Left renal pelvis (tissue), 4 donors: ENCODE measurements at regions not wholly inside any gene's neighbourhood (a gene's known extent, or its start where the extent isn't known, plus 50 kb on each side); places are given as distances from the start of the nearest gene placed in this dataset.

Source experiments
- DNase-seq, 4 donors: peaks; one replicate each; pipeline ENCODE4 v3.0.0-alpha.2; 2013; ENCODE audit warnings: low read depth in 4 of 4, low spot score in 3 of 4

DNA sequence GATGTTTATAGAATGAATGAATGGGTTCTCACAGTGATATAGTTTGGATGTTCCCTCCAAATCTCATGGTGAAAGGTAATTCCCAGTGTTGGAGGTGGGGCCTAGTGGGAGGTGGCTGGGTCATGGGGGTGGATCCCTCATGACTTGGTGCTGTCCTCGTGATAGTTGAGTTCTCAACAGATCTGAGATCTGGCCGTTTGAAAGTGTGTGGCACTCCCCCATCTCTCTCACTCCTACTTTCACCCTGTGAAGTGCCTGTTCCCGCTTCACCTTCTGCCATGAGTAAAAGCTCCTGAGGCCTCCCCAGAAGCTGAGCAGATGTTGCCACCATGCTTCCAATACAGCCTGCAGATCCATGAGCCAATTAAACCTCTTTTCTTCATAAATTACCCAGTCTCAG, 170.8 kb upstream of the LINGO1 start:
- no peak for DNase-seq

DNA sequence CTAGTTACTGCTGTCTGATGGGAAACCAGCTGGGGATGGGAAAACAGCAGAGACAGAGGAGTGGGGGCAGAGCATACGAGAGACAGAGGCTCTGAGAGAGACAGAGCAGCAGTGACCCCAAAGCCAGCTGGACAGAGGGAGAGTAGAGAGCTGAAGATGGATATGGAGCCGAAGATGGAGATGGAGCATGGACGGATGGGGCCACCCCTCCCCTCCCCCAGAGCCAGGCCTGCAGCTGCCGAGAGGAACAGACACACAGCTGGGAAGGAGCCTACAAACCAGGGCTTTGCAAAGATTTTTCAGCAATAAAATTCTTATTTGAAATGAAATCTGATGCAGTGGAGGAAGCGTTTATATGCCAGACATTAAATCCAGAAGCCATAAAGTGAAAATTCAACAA, 167.6 kb upstream of the LINGO1 start:
- DNase-seq: no peak

DNA sequence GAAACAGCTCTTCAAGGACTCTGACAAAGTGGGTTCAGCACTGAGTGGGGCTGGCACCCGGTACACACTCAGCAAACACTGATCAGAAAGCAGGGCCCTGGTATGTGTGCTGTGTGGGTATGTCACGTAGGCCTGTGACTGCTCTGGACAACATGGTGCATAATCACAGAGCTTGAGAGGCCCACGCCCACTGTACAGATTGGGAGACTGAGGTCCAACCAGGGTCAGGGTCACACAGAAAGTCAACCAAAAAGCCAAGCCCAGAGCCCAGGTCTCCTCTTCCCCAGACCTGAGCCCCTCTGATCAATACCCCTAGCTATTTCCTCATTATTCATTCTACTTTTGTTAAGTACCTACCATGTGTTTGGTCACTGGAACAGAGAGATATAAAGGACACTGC, 166.1 kb upstream of the LINGO1 start:
- no peak for DNase-seq

DNA sequence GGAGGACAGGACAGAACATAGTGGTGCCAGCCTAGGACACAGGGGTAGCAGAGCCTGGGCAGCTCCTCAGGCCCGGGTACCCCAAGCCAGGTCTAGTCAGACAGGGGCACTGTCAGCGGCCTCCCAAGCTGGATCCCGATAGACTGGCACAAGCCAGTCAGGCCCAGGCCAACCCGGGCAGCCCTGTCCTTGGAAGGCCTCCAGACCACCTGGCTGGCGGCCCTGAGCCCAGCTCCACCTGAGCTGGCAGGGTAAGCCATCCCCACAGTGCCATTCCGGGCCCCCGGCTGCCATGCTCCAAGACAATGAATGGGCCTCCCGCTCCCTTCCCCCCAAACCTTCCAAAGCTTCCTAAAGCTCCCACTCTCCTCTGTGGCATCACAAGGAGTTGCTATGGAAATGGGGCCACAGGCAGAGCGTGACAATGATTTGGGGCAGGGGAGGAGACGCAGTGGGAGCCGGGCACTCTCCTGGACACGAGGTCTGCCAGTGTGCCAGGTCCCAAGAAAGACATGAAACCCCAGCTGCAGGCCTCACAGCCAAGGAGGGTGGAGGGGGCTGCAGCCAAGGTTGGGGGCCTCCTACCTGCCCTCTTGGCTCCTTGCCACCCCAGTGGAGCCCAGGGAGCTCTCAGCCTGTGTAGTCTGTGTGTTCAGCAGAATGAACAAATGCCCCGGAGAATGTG, 165.6 kb upstream of the LINGO1 start:
- DNase-seq: no peak

DNA sequence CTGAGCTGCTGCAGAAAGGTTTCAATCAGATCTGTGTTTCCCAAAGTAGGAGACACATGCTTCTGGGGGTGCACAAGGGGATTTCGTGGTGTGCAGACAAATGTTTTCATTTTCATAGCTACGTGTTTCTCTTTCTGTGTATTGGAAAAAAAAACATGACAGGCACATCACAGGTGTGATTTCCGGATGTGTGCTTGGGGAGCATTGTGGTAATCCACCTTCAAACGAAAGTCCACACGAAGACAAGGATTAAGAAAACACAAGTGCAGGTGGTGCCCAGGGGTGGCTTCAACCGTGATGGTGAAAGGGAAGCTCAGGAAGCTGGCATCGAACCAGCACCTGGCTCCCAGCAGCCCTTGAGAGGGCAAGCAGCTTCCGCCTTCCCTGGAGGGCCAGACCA, 164.6 kb upstream of the LINGO1 start:
- DNase-seq: no peak

DNA sequence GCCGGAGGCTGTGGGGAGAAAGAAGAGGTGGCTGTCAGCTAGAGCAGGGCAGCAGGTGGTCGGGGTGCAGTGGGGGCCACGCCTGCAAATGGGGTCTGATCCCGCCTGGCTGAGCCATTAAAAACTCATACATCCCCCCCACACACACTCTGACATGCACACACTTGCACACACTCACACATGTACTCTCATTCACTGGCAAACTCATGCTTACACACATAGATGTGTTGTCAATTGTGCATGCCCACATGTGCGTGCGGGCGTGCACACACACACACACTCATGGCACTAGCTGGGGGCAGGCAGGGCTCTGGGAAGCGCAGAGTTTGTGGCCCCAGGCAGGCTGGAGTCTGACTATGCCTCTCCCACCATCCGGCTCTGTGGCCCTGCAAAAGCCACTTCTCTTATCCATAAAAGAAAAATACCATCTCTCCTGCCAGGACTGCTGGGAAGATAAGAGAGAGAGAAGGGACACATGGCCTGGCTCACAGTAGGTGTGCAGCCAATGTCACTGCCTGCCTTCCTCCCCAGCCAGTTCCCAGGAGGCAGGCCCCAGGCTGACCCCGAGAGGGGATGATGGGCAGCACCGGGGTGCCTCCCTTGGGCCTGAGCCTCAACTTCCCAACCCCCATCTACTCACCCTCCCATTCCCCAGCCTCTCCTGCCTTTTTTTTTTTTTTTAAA, 163.5 kb upstream of the LINGO1 start:
- no peak for DNase-seq

DNA sequence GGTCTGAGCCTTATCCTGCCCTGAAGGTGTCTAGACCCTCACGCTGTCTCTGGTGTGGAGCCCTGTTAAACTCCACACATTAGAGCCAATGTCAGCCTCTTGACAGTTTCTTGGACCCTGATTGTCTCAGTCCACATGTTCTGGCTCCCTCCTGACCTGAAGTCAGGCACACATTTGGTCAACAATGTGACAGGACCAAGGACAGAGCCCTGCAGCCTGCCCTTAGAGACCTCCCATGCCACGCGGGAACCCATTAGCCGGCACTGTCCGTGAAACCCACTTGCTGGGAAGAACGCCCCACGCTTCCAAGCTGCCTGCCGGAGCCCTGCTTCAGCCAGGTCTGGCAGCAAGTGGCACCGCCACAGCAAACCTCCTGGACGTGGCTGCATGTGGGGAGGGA, 162.7 kb upstream of the LINGO1 start:
- DNase-seq: no peak

DNA sequence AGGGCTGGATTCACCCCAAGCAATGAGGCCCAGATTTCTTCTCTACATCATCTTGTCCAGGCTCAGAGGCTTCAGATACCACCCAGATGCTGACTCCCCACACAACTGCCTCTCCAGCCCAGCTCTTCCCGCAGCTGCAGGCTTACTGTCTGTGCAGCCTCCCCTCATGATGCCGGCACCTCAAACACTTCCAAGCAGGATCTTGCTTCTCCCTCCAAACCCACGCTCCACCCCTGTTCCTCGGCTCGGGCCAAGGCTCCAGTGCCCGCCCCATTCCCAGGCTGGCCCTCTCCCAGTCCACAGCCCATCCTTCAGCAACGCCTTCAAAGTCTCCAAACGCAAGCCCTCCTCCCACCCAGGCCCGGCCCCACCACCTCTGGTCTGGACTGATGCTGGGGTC, 159.2 kb upstream of the LINGO1 start:
- no peak for DNase-seq

DNA sequence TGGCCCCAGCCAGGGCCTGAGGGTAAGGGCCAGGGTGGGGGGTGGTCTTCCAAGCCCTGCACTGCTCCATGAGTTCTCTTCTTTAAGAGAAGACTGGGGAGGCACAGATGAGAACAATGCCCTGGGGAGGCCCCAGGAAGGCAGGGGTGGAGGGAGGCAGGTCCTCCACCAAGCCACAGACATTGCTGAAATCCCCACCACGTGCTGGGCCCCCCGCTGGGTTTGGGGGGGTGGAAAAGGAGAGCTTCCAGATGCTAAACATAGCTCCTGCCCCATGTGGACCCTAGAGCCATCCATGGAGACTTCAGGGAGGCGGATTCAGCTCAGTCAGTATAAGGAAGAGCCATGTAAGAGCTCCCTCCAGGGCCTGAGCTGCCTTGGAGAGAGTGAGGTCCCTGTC, 157.8 kb upstream of the LINGO1 start:
- no peak for DNase-seq

DNA sequence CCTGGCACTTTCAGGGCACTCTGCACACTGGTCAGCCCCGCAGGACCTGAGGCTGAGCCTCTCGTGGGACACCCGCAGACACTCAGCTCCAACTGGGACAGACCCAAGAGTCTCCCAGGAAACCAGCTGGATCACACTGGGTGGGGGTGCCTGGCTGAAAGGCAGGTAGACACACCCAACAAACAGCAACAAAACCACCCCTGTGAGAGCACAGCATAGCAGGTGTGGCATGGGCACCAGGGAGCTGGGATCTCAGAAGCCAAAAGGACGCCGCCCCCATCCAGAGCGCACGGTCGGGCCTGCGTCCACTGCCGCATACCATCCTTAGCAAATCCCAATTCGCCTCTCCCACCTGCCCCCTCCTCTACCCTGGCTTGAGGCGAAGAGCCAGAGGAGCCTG, 154.2 kb upstream of the LINGO1 start:
- no peak for DNase-seq

DNA sequence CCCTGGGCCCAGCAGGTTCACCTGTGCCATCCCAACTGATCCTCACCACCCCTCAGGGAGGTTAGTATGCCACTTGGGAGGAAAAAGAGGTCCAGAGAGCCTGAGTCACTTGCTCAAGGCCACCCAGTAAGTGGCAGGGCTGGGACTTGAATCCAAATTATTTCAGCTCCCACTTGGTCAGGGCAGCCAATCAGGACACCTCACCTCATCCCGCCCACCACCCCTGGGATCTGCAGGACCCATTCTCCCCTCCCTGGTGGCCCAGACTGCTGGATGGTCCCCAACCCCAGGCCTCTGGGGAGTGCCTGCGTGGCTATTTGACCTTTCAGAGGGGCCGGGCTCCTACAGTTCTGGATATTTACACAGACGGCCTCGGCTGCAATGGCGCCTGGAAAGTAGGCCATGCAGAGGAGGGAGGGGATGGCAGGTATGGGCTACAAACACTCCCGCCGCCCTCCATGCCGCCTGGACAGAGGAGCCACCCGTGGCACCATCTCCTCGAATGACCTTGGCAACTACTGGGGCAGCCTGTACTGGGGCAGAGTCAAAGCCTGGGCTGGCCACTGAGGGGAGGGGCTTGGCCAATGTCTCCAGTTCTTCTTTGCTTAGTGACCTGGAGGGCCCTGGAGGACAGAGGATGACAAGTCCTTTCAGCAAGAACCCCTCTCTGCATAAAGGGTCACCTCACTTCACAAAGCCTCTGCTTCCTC, 153.6 kb upstream of the LINGO1 start:
- no peak for DNase-seq

DNA sequence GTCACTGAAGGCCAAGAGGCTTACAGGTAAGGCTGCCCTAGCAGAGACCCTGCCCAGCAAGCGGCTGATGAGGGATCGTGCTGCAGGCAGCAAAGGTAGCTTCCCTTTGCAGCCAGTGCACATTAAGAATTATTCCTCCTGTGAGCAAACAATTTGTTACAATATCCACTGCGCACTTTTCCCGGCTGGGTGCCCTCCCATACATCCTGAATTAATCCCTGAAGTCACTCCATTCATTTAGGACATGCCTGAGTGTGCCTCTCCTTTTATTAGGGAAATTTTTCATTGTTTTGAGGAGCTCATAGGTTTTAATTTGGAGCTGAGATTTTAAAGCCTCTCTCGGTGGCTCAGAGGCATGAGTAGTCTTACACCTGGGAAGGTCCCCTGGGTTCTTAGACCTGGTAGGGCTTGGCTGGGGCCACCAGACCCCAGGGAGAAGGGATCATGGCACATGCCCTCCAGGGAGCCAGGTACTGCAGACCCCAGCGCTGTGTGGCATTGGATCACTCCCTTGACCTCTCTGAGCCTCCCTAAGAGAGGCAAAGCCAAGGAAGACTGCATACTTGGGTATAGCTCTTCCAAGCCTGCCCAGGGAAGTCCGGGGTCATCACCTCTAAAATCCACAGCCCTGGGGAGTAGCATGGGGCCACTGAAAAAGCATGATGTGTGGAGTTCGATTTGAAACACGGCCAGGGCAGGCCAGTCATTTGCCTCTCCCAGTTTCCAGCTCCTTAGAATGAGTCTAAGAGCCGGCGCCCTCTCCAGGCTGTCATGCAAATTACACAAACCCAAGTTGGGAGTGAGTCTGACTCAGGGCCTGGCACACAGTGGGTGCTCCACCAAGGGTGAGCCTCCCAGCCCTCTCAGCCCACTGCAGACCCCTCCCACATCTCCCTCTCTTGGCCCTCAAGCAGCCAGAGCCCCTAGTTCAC, 151.9 kb upstream of the LINGO1 start:
- no peak for DNase-seq

DNA sequence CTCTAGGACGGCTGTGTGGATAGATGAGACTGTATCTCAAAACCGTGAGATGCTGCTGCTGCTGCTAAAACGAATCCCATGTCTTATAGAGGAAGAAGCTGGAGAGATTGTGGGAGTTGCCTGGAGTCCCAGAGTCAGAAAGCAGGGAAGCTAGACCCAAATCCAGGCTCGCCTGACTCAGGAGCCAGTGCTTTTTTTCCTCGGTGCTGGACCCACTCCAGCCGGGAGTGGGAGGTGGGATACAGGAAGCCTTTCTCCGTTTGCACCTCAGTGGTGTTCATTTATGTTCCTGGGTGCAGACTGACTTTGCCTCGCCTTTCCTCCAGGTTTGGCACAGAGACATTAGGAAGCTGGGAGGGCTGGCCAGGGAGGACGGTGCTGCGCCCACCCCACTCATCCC, 150.9 kb upstream of the LINGO1 start:
- DNase-seq: no peak

DNA sequence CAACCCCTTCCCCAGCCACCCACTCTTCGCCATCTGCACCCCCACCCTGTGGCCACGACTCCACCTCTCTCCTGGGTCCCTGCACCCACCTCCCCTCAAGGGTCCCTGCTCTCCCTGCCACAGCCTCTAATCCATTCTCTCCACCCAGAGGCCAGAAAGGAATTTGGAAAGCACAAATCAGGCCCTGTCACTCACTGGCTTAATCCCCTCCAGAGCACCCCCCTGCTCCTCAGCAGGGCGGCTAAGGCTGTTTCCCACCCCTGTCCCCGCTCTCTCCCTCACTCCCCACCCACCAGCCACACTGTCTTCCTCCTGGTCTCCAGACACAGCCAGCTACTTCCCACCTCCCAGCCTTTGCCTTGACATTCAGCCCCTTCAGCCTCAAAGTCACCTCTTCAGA, 150.0 kb upstream of the LINGO1 start:
- no peak for DNase-seq

DNA sequence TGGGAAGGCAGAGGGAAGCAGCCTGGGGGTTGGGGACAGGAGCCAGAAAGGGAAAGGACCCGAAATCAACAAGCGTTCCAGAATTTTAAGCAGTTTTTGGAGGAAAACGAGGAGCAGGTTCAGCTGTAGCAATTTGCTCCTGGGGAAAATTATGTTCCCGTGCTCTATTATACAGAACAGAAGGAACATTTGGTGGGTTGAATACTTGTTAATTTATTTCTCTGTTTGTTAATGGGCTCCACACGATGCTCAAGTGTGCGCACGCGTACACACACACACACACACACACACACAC, 149.2 kb upstream of the LINGO1 start:
- DNase-seq: no peak

DNA sequence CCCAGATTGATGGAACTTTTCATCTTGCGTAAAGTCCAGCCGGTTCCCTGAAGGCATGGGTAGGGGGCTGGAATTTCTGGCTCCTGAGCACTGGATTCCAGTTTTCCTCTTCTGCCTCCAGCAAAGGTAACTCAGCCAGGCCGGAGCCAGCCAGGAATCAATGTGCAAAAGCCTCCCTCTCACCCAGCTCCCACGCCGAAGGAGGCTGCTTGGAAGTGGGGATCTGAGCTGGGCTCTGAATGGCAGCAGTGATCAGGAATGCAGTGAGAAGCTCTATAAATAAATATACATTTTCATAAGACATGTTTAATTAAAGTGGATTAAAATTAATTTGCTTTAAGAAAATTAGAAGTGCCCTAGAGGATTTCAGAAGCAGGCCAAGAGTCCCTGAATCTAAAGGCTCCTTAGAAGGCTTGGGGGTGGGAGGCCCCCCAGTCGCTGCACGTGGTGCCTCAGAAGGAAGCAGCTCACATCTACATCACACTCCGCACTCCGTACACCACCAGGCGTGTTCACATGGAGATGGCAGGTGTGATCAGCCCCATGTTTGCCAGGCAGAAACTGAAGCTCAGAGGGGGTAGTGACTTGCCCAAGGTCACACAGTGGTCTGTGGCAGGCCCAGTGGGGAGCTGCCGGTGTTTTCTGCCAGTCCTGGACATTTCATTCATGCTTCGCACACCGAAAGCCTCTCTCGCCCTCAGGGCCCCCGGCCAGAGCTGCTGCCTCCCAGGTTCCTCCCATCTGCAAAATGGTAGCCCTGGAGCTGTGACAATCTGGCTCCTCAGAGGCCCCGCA, 148.6 kb upstream of the LINGO1 start:
- DNase-seq: no peak

DNA sequence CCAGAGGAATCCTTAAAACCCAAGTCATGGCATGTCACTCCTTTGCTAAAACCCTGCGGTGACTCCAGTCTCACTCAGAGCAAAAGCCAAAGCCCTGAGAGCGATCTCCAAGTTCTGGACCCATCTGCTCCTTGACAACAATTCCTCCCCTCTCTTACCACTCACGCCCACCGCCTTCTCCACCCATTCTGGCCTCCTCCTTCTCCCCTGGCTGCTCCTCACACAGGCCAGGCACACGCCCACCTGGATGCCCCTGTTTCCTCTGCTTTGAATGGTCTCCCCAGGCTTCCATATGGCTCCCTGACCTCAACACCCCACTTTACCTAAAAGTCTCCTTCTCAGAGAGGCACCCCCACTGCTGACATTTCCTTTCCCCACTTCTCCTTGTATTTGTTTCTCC, 146.1 kb upstream of the LINGO1 start:
- no peak for DNase-seq

DNA sequence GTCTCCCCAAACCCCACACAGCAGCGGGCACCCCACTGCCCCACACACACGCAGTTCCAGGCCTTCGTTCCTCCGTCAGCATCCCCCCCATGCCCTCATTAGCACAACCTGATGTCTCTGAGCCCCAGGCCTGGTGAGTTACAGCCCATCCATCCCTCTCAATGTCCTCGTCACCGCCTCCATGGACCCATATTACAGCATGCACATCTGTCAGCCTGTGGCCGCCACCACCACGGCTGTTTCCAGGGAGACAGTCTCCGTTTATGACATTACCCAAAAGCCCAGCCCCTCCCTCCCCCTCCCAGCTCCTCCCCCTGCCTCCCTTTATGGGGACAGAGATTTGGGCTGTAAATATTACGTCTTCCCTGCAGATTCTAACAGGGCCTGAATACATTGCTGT, 143.1 kb upstream of the LINGO1 start:
- DNase-seq: no peak

DNA sequence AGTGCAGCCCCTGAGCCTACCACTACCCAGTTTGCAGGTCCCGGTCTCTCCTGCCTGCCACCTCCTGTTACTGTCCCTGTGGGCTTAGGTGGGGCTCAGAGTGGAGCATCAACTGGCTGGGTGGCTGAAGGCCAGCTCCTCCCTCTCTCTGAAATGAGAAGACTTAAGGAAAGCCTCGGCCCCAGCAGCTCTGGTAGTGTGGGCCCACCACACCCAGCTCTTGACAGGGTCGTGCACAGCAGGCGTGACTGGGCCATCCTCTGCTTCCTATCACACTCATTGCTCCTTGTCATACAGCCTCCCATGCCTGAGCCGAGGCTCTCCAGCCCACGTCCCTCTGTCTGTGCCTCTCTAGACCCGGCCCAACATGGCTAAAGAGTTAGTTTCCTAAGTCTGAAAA, 142.7 kb upstream of the LINGO1 start:
- no peak for DNase-seq

DNA sequence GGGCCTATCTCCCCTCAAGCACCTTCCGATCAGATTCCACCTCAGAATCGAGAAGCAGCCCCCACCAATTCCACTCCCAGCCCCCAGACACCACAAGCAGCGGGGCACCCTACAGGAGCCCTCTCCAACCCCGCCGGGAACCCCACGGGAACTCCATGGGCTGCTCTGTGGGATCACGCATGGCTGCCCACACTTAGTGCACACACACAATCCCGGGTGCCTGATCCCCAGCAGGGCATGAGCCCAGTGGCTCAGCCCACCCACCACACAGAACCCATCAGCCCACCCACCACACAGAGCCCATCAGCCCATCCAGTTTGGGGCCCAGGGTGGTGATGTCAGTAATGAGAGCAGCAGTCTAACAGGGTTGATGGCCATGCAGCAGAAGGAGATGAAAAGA, 141.6 kb upstream of the LINGO1 start:
- DNase-seq: no peak

DNA sequence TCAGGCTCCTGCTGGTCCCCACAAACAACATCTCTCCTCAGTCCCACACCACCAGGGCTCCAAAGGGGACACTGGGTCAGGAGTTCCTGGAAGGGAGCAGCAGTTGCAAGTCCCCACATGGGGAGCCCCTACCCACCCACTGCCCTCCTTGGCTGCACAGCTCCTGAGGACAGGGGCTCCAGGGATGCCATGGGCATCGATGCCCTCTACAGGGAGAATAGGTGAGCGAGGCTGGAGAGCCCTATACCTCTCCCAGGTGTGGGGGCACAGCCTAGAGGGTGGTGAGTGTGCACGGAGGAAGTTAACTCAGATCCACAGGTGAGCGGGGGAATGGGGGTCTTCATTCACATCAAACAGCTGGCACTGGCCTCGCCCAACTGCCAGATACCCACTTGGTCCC, 141.2 kb upstream of the LINGO1 start:
- no peak for DNase-seq
